BLaER1 (cell line): ENCODE measurements at regions not wholly inside any gene's neighbourhood (a gene's known extent, or its start where the extent isn't known, plus 50 kb on each side); places are given as distances from the start of the nearest gene placed in this dataset.
"Not testable (repeated sequence)": the region's sequence is repeated elsewhere in the genome, so short reads cannot be mapped to it uniquely, and the experiment has no call there.

ENCODE experiments used
- H3K27ac ChIP-seq: shearing (Covaris generic); formaldehyde crosslinking; 2 replicates; pipeline ENCODE4 v1.8.1; 2022
- H3K27me3 ChIP-seq: shearing (Covaris generic); formaldehyde crosslinking; 2 replicates; pipeline ENCODE4 v1.8.1; 2022
- H3K36me3 ChIP-seq: shearing (Covaris generic); formaldehyde crosslinking; 2 replicates; pipeline ENCODE4 v1.8.1; 2022
- H3K4me1 ChIP-seq: shearing (Covaris generic); formaldehyde crosslinking; 2 replicates; pipeline ENCODE4 v1.8.1; 2022
- H3K4me2 ChIP-seq: shearing (Covaris generic); formaldehyde crosslinking; 2 replicates; pipeline ENCODE4 v1.8.1; 2022
- H3K4me3 ChIP-seq: shearing (Covaris generic); formaldehyde crosslinking; 2 replicates; pipeline ENCODE4 v1.8.1; 2022
- H3K9ac ChIP-seq: shearing (Covaris generic); formaldehyde crosslinking; 2 replicates; pipeline ENCODE4 v1.8.1; 2022
- H3K9me3 ChIP-seq: shearing (Covaris generic); formaldehyde crosslinking; 2 replicates; pipeline ENCODE4 v1.8.1; 2022
- H4K20me1 ChIP-seq: shearing (Covaris generic); formaldehyde crosslinking; 2 replicates; pipeline ENCODE4 v1.8.1; 2022
- Cebpa-rat ChIP-seq: shearing (Covaris generic); IDR thresholded peaks from 2 replicates; pipeline ENCODE4 v1.8.1; 2022

- Histone ChIP-seq H3K4me2 (no peak overlapping the region), H3K9me3 (0 out of 2 replicates have a peak, but pooled peaks cover 7% of the 10 kb centered on the region), H3K9ac (no peak overlapping the region), H4K20me1 (no peaks in the 10 kb centered on the region), H3K4me3 (no peak overlapping the region), H3K36me3 (no peaks in the 10 kb centered on the region), H3K27me3 (no peaks in the 10 kb centered on the region), H3K4me1 (no peaks in the 10 kb centered on the region), H3K27ac (no peak overlapping the region)
- no peak for TF ChIP-seq Cebpa-rat
Observed at GRCh38 chr13:83077499-83077898, 804.8 kb downstream of the SLITRK1 start.

- not testable (repeated sequence) for H3K27me3 ChIP-seq, H3K4me2 ChIP-seq, H3K9ac ChIP-seq, H3K36me3 ChIP-seq, H3K4me1 ChIP-seq, H3K27ac ChIP-seq, H3K9me3 ChIP-seq, H4K20me1 ChIP-seq, H3K4me3 ChIP-seq
Observed at GRCh38 chr13:83073930-83074329, 808.3 kb downstream of the SLITRK1 start.

GRCh38 chr13:83065108-83065507, 817.2 kb downstream of the SLITRK1 start:
- Histone ChIP-seq H4K20me1 (no peaks in the 10 kb centered on the region), H3K27ac (no peak overlapping the region), H3K4me2 (no peak overlapping the region), H3K4me1 (no peaks in the 10 kb centered on the region), H3K4me3 (no peak overlapping the region), H3K27me3 (no peaks in the 10 kb centered on the region), H3K9me3 (no peaks in the 10 kb centered on the region), H3K36me3 (no peaks in the 10 kb centered on the region), H3K9ac (no peak overlapping the region)
- TF ChIP-seq Cebpa-rat = no peak

GRCh38 chr13:83057119-83057518, 825.2 kb downstream of the SLITRK1 start:
- Histone ChIP-seq H3K4me1 (no peaks in the 10 kb centered on the region), H3K36me3 (no peaks in the 10 kb centered on the region), H3K27me3 (no peaks in the 10 kb centered on the region), H3K4me2 (no peak overlapping the region), H3K27ac (no peak overlapping the region), H3K4me3 (no peak overlapping the region), H3K9me3 (no peaks in the 10 kb centered on the region), H4K20me1 (no peaks in the 10 kb centered on the region), H3K9ac (no peak overlapping the region)
- TF ChIP-seq Cebpa-rat = no peak

- TF ChIP-seq Cebpa-rat = no peak
- no peak overlapping the region for H3K4me3 ChIP-seq
- H3K36me3 ChIP-seq = no peaks in the 10 kb centered on the region
- H3K27ac ChIP-seq = no peak overlapping the region
- H3K9me3 ChIP-seq = no peaks in the 10 kb centered on the region
- no peaks in the 10 kb centered on the region for H3K4me1 ChIP-seq
- H3K9ac ChIP-seq = no peak overlapping the region
- H4K20me1 ChIP-seq = no peaks in the 10 kb centered on the region
- H3K4me2 ChIP-seq = no peak overlapping the region
- no peaks in the 10 kb centered on the region for H3K27me3 ChIP-seq
Observed at GRCh38 chr13:83056269-83056668, 826.0 kb downstream of the SLITRK1 start.

- Histone ChIP-seq H3K4me3 (no peak overlapping the region), H4K20me1 (no peaks in the 10 kb centered on the region), H3K36me3 (no peaks in the 10 kb centered on the region), H3K27ac (no peak overlapping the region), H3K9ac (no peak overlapping the region), H3K4me2 (no peak overlapping the region), H3K9me3 (no peaks in the 10 kb centered on the region), H3K27me3 (no peaks in the 10 kb centered on the region), H3K4me1 (no peaks in the 10 kb centered on the region)
- no peak for TF ChIP-seq Cebpa-rat
Observed at GRCh38 chr13:83048419-83048818, 833.9 kb downstream of the SLITRK1 start.

- TF ChIP-seq Cebpa-rat = no peak
- no peaks in the 10 kb centered on the region for H3K36me3 ChIP-seq
- H3K9me3 ChIP-seq = no peaks in the 10 kb centered on the region
- H3K27ac ChIP-seq = no peak overlapping the region
- no peak overlapping the region for H3K9ac ChIP-seq
- no peak overlapping the region for H3K4me2 ChIP-seq
- no peak overlapping the region for H3K4me3 ChIP-seq
- no peaks in the 10 kb centered on the region for H4K20me1 ChIP-seq
- no peaks in the 10 kb centered on the region for H3K4me1 ChIP-seq
- H3K27me3 ChIP-seq = no peaks in the 10 kb centered on the region
Observed at GRCh38 chr13:83024955-83025594, 857.2 kb downstream of the SLITRK1 start.

GRCh38 chr13:83024232-83024631, 858.0 kb downstream of the SLITRK1 start:
- Histone ChIP-seq H3K27ac (no peak overlapping the region), H4K20me1 (no peaks in the 10 kb centered on the region), H3K4me3 (no peak overlapping the region), H3K9me3 (no peaks in the 10 kb centered on the region), H3K36me3 (no peaks in the 10 kb centered on the region), H3K4me1 (no peaks in the 10 kb centered on the region), H3K27me3 (no peaks in the 10 kb centered on the region), H3K9ac (no peak overlapping the region), H3K4me2 (no peak overlapping the region)
- no peak for TF ChIP-seq Cebpa-rat

GRCh38 chr13:83019986-83020385, 862.3 kb downstream of the SLITRK1 start:
- H4K20me1 ChIP-seq = no peaks in the 10 kb centered on the region
- no peaks in the 10 kb centered on the region for H3K9me3 ChIP-seq
- no peak overlapping the region for H3K4me3 ChIP-seq
- H3K4me2 ChIP-seq = no peak overlapping the region
- H3K9ac ChIP-seq = no peak overlapping the region
- H3K27ac ChIP-seq = no peak overlapping the region
- H3K4me1 ChIP-seq = no peaks in the 10 kb centered on the region
- H3K27me3 ChIP-seq = no peaks in the 10 kb centered on the region
- no peaks in the 10 kb centered on the region for H3K36me3 ChIP-seq
- TF ChIP-seq Cebpa-rat = no peak

GRCh38 chr13:83009987-83010386, 872.3 kb downstream of the SLITRK1 start:
- Histone ChIP-seq H3K27me3 (no peaks in the 10 kb centered on the region), H3K4me1 (no peaks in the 10 kb centered on the region), H3K9ac (no peak overlapping the region), H3K36me3 (no peaks in the 10 kb centered on the region), H3K27ac (no peak overlapping the region), H3K4me2 (no peak overlapping the region), H3K9me3 (no peaks in the 10 kb centered on the region), H4K20me1 (no peaks in the 10 kb centered on the region), H3K4me3 (no peak overlapping the region)
- no peak for TF ChIP-seq Cebpa-rat

- TF ChIP-seq Cebpa-rat = no peak
- H3K9me3 ChIP-seq = no peaks in the 10 kb centered on the region
Observed at GRCh38 chr13:83008212-83008929, 873.9 kb downstream of the SLITRK1 start.

More at GRCh38 chr13:83008212-83008929, 873.9 kb downstream of the SLITRK1 start:
- H3K36me3 ChIP-seq = no peaks in the 10 kb centered on the region
- H3K4me1 ChIP-seq = no peaks in the 10 kb centered on the region
- no peak overlapping the region for H3K4me3 ChIP-seq
- H3K27ac ChIP-seq = no peak overlapping the region
- no peaks in the 10 kb centered on the region for H4K20me1 ChIP-seq
- H3K9ac ChIP-seq = no peak overlapping the region
- no peak overlapping the region for H3K4me2 ChIP-seq
- H3K27me3 ChIP-seq = no peaks in the 10 kb centered on the region
